ENCODE measurements at regions not wholly inside any gene's neighbourhood (a gene's known extent, or its start where the extent isn't known, plus 50 kb on each side); places are given as distances from the start of the nearest gene placed in this dataset.

- TF ChIP-seq CTCF (IDR thresholded peaks at IDR 0.05) (no peak), POLR2A (IDR thresholded peaks at IDR 0.05) (no peak)
Observed at GRCh38 chr7:36078816-36079360, 74.2 kb upstream of the EEPD1 start.

Data from Peyer's patch (tissue), 4 donors.